IMR-90 (cell line): ENCODE measurements at regions not wholly inside any gene's neighbourhood (a gene's known extent, or its start where the extent isn't known, plus 50 kb on each side); places are given as distances from the start of the nearest gene placed in this dataset.

Experiments used
- ATAC-seq: fragments of 200-7000 bp; cut with Tn5 transposase; 2 replicates; pipeline ENCODE4 v1.9.1; 2020; ENCODE audit warnings: low read depth, mild to moderate bottlenecking, moderate library complexity
- BruUV-seq: library from RNA; stranded (reverse); fragments of 400-500 nt; replicated peaks from 2 replicates; lab custom pipeline; 2021; lab: Mats Ljungman, UMichigan
- CTCF ChIA-PET: fragments of 300-600 bp; formaldehyde crosslinking; extraction: SDS; loops from one replicate; lab custom pipeline; 2021; ENCODE audit warnings: antibody characterized with exemption; lab: Yijun Ruan, JAX
- POLR2A ChIA-PET: fragments of 300-600 bp; sonication (Branson Sonifier 250); formaldehyde crosslinking; loops from one replicate; lab custom pipeline; 2022; ENCODE audit warnings: antibody characterized with exemption; ENCODE audit not compliant: unreplicated experiment; lab: Charles Lee
- DNase-seq: peaks from one replicate; pipeline ENCODE4 v3.0.0; 2013
- H2AFZ ChIP-seq: replicated peaks from 2 replicates; pipeline ENCODE3; 2013; ENCODE audit warnings: low read length, mild to moderate bottlenecking; ENCODE audit not compliant: poor library complexity
- H2AK5ac ChIP-seq: 2 replicates; pipeline ENCODE4 v1.6.1; 2013; ENCODE audit warnings: low read depth, low read length, inconsistent platforms
- H2AK9ac ChIP-seq: replicated peaks from 2 replicates; pipeline ENCODE3; 2013; ENCODE audit warnings: mild to moderate bottlenecking, low read depth, low read length, moderate library complexity; ENCODE audit not compliant: poor library complexity
- H2BK120ac ChIP-seq: 2 replicates; pipeline ENCODE4 v1.6.1; 2013; ENCODE audit warnings: low read depth, low read length, inconsistent platforms
- H2BK15ac ChIP-seq: 3 replicates; pipeline ENCODE4 v1.6.1; 2013; ENCODE audit warnings: low read depth, low read length, inconsistent platforms
- H2BK20ac ChIP-seq: 2 replicates; pipeline ENCODE4 v1.6.1; 2013; ENCODE audit warnings: low read depth, mild to moderate bottlenecking, inconsistent platforms, low read length, moderate library complexity
- H2BK5ac ChIP-seq: 2 replicates; pipeline ENCODE4 v1.6.1; 2013; ENCODE audit warnings: mild to moderate bottlenecking, low read depth, low read length, inconsistent platforms; ENCODE audit not compliant: poor library complexity, severe bottlenecking
- H3K14ac ChIP-seq: replicated peaks from 2 replicates; pipeline ENCODE4 v1.6.1; 2013; ENCODE audit warnings: low read depth, low read length, inconsistent platforms
- H3K18ac ChIP-seq: 2 replicates; pipeline ENCODE4 v1.6.1; 2013; ENCODE audit warnings: low read depth, low read length, control low read depth
- H3K23ac ChIP-seq: 2 replicates; pipeline ENCODE4 v1.6.1; 2013; ENCODE audit warnings: low read depth, low read length, inconsistent platforms
- H3K27ac ChIP-seq: 2 replicates; pipeline ENCODE4 v1.5.1; 2013; ENCODE audit warnings: mild to moderate bottlenecking, control low read depth, low read length; ENCODE audit not compliant: insufficient read depth
- H3K27me3 ChIP-seq: 2 replicates; pipeline ENCODE4 v1.6.1; 2013; ENCODE audit warnings: low read length; ENCODE audit not compliant: control insufficient read depth, insufficient read depth
- H3K36me3 ChIP-seq: 2 replicates; pipeline ENCODE4 v1.6.1; 2013; ENCODE audit warnings: low read length, mixed read lengths; ENCODE audit not compliant: control insufficient read depth, insufficient read depth
- H3K4ac ChIP-seq: 2 replicates; pipeline ENCODE4 v1.6.1; 2013; ENCODE audit warnings: low read depth, low read length, inconsistent platforms
- H3K4me1 ChIP-seq: 2 replicates; pipeline ENCODE4 v1.6.1; 2013; ENCODE audit warnings: low read length, mixed read lengths; ENCODE audit not compliant: control insufficient read depth, insufficient read depth
- H3K4me2 ChIP-seq: 2 replicates; pipeline ENCODE4 v1.6.1; 2013; ENCODE audit warnings: low read depth, mild to moderate bottlenecking, control low read depth, low read length, moderate library complexity
- H3K4me3 ChIP-seq: 2 replicates; pipeline ENCODE4 v1.5.1; 2013; ENCODE audit warnings: low read depth, mild to moderate bottlenecking, control low read depth, low read length, moderate library complexity; ENCODE audit not compliant: insufficient read depth
- H3K56ac ChIP-seq: 2 replicates; pipeline ENCODE4 v1.6.1; 2013; ENCODE audit warnings: low read length, inconsistent platforms; ENCODE audit not compliant: insufficient read depth; ENCODE audit errors: extremely low read depth
- H3K79me1 ChIP-seq, 2 experiments: 2 replicates each; pipeline ENCODE4 v1.6.1; 2013; ENCODE audit warnings: low read length in 2 of 2, inconsistent platforms in 1 of 2, low read depth in 1 of 2
- H3K9ac ChIP-seq: 2 replicates; pipeline ENCODE4 v1.6.1; 2013; ENCODE audit warnings: low read depth, low read length, control low read depth
- H3K9me1 ChIP-seq: 2 replicates; pipeline ENCODE4 v1.6.1; 2013; ENCODE audit warnings: low read length, inconsistent platforms; ENCODE audit not compliant: insufficient read depth
- H3K9me3 ChIP-seq: 2 replicates; pipeline ENCODE4 v1.6.1; 2013; ENCODE audit warnings: low read length; ENCODE audit not compliant: control insufficient read depth, insufficient read depth
- H4K20me1 ChIP-seq: 2 replicates; pipeline ENCODE4 v1.6.1; 2013; ENCODE audit warnings: low read length, inconsistent platforms; ENCODE audit not compliant: insufficient read depth
- H4K5ac ChIP-seq: 2 replicates; pipeline ENCODE4 v1.6.1; 2013; ENCODE audit warnings: mild to moderate bottlenecking, low read depth, low read length, control low read depth
- H4K8ac ChIP-seq, 2 experiments: 2 replicates each; pipeline ENCODE4 v1.6.1; 2013; ENCODE audit warnings: low read depth in 2 of 2, low read length in 2 of 2, control low read depth in 1 of 2, inconsistent platforms in 1 of 2
- H4K91ac ChIP-seq: 2 replicates; pipeline ENCODE4 v1.6.1; 2013; ENCODE audit warnings: low read depth, low read length, inconsistent platforms; ENCODE audit not compliant: insufficient read depth
- BHLHE40 ChIP-seq: fragments of 150-350 bp; IDR thresholded peaks from 2 replicates; pipeline ENCODE4 v1.6.1; 2016; ENCODE audit warnings: mild to moderate bottlenecking, low read depth, low read length
- CEBPB ChIP-seq: IDR thresholded peaks from 2 replicates; pipeline ENCODE4 v1.6.1; 2012; ENCODE audit warnings: low read depth, low read length, improper control_type of control experiment
- CHD1 ChIP-seq: IDR thresholded peaks from 2 replicates; pipeline ENCODE4 v1.6.1; 2012; ENCODE audit warnings: low read depth, low read length, improper control_type of control experiment
- FOS ChIP-seq: fragments of 150-350 bp; IDR thresholded peaks from 2 replicates; pipeline ENCODE4 v1.6.1; 2016; ENCODE audit warnings: low read depth, low read length
- MAFK ChIP-seq: IDR thresholded peaks from 2 replicates; pipeline ENCODE4 v1.6.1; 2012; ENCODE audit warnings: low read depth, low read length, improper control_type of control experiment
- MAZ ChIP-seq: IDR thresholded peaks from 2 replicates; pipeline ENCODE4 v1.6.1; 2012; ENCODE audit warnings: low read depth, mild to moderate bottlenecking, low read length, improper control_type of control experiment, moderate library complexity, borderline replicate concordance
- MXI1 ChIP-seq: IDR thresholded peaks from 2 replicates; pipeline ENCODE4 v1.6.1; 2012; ENCODE audit warnings: low read depth, mild to moderate bottlenecking, low read length, moderate library complexity, borderline replicate concordance
- NFE2L2 ChIP-seq: fragments of 150-350 bp; IDR thresholded peaks from 2 replicates; pipeline ENCODE4 v1.6.1; 2016; ENCODE audit warnings: low read depth, mild to moderate bottlenecking, low read length
- POLR2A ChIP-seq: IDR thresholded peaks from 2 replicates; pipeline ENCODE4 v1.6.1; 2012; ENCODE audit warnings: mild to moderate bottlenecking, low read depth, low read length
- RAD21 ChIP-seq: IDR thresholded peaks from 2 replicates; pipeline ENCODE4 v1.6.1; 2012; ENCODE audit warnings: low read length, improper control_type of control experiment
- RCOR1 ChIP-seq: IDR thresholded peaks from 2 replicates; pipeline ENCODE4 v1.6.1; 2012; ENCODE audit warnings: mild to moderate bottlenecking, low read length, improper control_type of control experiment; ENCODE audit not compliant: insufficient replicate concordance
- RFX5 ChIP-seq: IDR thresholded peaks from 2 replicates; pipeline ENCODE4 v1.8.0; 2012; ENCODE audit warnings: low read depth, mild to moderate bottlenecking, low read length, moderate library complexity
- SMC3 ChIP-seq: fragments of 150-350 bp; IDR thresholded peaks from 2 replicates; pipeline ENCODE4 v1.6.1; 2016; ENCODE audit warnings: low read depth, mild to moderate bottlenecking, antibody characterized with exemption, low read length, moderate library complexity
- WGBS, 2 experiments: methylation state at CpG; one replicate each; pipeline versions ENCODE4 v1.1.5 to v1.1.7; 2013; ENCODE audit warnings: missing lambda C conversion rate in 2 of 2; ENCODE audit not compliant: insufficient read length in 1 of 2; ENCODE audit errors: extremely low coverage in 2 of 2; 5-methylcytosine and 5-hydroxymethylcytosine counted together
- dilution Hi-C: fragments of 300-500 bp; cut with HindIII; formaldehyde crosslinking; loops from one replicate; pipeline ENCODE4 v1.14.3; 2018; ENCODE audit warnings: low sequenced_read_pairs; ENCODE audit not compliant: unreplicated experiment
- in situ Hi-C: fragments of 300-500 bp; cut with MboI; formaldehyde crosslinking; loops from 3 replicates; pipeline ENCODE4 v1.14.3; 2019; ENCODE audit warnings: low sequenced_read_pairs, inconsistent platforms, mixed read lengths
- intact Hi-C: fragments of 100-400 bp; cut with micrococcal nuclease; formaldehyde crosslinking; loops from 2 replicates; pipeline ENCODE4 v1.10.0; 2022
- TF ChIP-seq, protein P1 (sequence below): fragments of 150-350 bp; IDR thresholded peaks from 2 replicates; pipeline ENCODE4 v1.6.1; 2016; ENCODE audit warnings: low read depth, mild to moderate bottlenecking, low read length, moderate library complexity, borderline replicate concordance
- TF ChIP-seq, protein P2 (sequence below): fragments of 150-350 bp; IDR thresholded peaks from 2 replicates; pipeline ENCODE4 v1.6.1; 2017; ENCODE audit warnings: mild to moderate bottlenecking, antibody characterized with exemption, low read length, low read depth
- TF ChIP-seq, protein P3 (sequence below): conservative IDR thresholded peaks from 2 replicates; pipeline ENCODE4 v1.5.1; 2012; ENCODE audit warnings: mild to moderate bottlenecking, low read depth, low read length, improper control_type of control experiment

GRCh38 chr12:92473564-92473963 is 229.2 kb upstream of the PLEKHG7 start:
- no peak overlapping the region for H2AK5ac ChIP-seq
- no peak for ATAC-seq
- peaks cover 5% of the 10 kb centered on the region; the same call in 1 of the 2 replicates for H3K4me1 ChIP-seq
- dilution Hi-C loops: no loop called here
- no CpG with 5 or more reads among the region's 2 CpGs for WGBS, 2 experiments
- TF ChIP-seq, protein P1, sequence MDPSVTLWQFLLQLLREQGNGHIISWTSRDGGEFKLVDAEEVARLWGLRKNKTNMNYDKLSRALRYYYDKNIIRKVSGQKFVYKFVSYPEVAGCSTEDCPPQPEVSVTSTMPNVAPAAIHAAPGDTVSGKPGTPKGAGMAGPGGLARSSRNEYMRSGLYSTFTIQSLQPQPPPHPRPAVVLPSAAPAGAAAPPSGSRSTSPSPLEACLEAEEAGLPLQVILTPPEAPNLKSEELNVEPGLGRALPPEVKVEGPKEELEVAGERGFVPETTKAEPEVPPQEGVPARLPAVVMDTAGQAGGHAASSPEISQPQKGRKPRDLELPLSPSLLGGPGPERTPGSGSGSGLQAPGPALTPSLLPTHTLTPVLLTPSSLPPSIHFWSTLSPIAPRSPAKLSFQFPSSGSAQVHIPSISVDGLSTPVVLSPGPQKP: no peak
- TF ChIP-seq POLR2A (no peak), RFX5 (no peak), CHD1 (no peak), NFE2L2 (no peak), FOS (no peak), MAFK (no peak), BHLHE40 (no peak), MAZ (no peak), SMC3 (no peak), RAD21 (no peak), MXI1 (no peak), RCOR1 (no peak), CEBPB (no peak)
- TF ChIP-seq, protein P2, sequence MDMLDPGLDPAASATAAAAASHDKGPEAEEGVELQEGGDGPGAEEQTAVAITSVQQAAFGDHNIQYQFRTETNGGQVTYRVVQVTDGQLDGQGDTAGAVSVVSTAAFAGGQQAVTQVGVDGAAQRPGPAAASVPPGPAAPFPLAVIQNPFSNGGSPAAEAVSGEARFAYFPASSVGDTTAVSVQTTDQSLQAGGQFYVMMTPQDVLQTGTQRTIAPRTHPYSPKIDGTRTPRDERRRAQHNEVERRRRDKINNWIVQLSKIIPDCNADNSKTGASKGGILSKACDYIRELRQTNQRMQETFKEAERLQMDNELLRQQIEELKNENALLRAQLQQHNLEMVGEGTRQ: no peak
- TF ChIP-seq, protein P3, sequence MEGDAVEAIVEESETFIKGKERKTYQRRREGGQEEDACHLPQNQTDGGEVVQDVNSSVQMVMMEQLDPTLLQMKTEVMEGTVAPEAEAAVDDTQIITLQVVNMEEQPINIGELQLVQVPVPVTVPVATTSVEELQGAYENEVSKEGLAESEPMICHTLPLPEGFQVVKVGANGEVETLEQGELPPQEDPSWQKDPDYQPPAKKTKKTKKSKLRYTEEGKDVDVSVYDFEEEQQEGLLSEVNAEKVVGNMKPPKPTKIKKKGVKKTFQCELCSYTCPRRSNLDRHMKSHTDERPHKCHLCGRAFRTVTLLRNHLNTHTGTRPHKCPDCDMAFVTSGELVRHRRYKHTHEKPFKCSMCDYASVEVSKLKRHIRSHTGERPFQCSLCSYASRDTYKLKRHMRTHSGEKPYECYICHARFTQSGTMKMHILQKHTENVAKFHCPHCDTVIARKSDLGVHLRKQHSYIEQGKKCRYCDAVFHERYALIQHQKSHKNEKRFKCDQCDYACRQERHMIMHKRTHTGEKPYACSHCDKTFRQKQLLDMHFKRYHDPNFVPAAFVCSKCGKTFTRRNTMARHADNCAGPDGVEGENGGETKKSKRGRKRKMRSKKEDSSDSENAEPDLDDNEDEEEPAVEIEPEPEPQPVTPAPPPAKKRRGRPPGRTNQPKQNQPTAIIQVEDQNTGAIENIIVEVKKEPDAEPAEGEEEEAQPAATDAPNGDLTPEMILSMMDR: no peak
- intact Hi-C loops: no loop called here
- no peak overlapping the region for H3K56ac ChIP-seq
- H3K9ac ChIP-seq: no peak overlapping the region
- no TSS peak for BruUV-seq
- H3K23ac ChIP-seq: no peak overlapping the region
- no peaks in the 10 kb centered on the region for H3K9me3 ChIP-seq
- DNase-seq: no peak
- H3K14ac ChIP-seq: no peak overlapping the region
- no peak overlapping the region for H2BK15ac ChIP-seq
- no peak overlapping the region for H4K5ac ChIP-seq
- no peak overlapping the region for H3K4me2 ChIP-seq
- H4K8ac ChIP-seq: no peak overlapping the region
- POLR2A ChIA-PET: no interaction called here
- H4K91ac ChIP-seq: no peak overlapping the region
- no peak overlapping the region for H2BK5ac ChIP-seq
- no peaks in the 10 kb centered on the region for H4K20me1 ChIP-seq
- H3K4me3 ChIP-seq: no peak overlapping the region
- CTCF ChIA-PET: no interaction called here
- H3K4ac ChIP-seq: no peak overlapping the region
- no peaks in the 10 kb centered on the region for H3K79me1 ChIP-seq
- in situ Hi-C loops: no loop called here
- H2BK120ac ChIP-seq: no peak overlapping the region
- no peak overlapping the region for H3K18ac ChIP-seq
- no peaks in the 10 kb centered on the region for H3K36me3 ChIP-seq
- H2AFZ ChIP-seq: no peak overlapping the region
- no peak overlapping the region for H2AK9ac ChIP-seq
- H3K27ac ChIP-seq: no peak overlapping the region
- H2BK20ac ChIP-seq: no peak overlapping the region
- H3K27me3 ChIP-seq: no peaks in the 10 kb centered on the region
- peaks cover 4% of the 10 kb centered on the region for H3K9me1 ChIP-seq
